H9 (cell line): ENCODE measurements at regions not wholly inside any gene's neighbourhood (a gene's known extent, or its start where the extent isn't known, plus 50 kb on each side); places are given as distances from the start of the nearest gene placed in this dataset.

Experiments used
- DNase-seq: peaks from one replicate; pipeline ENCODE4 v3.0.0-alpha.2; 2017
- H2AFZ ChIP-seq: one replicate; pipeline ENCODE4 v1.6.1; 2013; ENCODE audit warnings: mild to moderate bottlenecking, low read length, control low read depth, moderate library complexity
- H2AK5ac ChIP-seq: 2 replicates; pipeline ENCODE4 v1.6.1; 2013; ENCODE audit warnings: low read length, control low read depth, mixed read lengths; ENCODE audit not compliant: insufficient read length
- H2BK120ac ChIP-seq: one replicate; pipeline ENCODE4 v1.6.1; 2013; ENCODE audit warnings: low read depth, mild to moderate bottlenecking, low read length, control low read depth, inconsistent platforms; ENCODE audit not compliant: poor library complexity, severe bottlenecking
- H2BK12ac ChIP-seq: 2 replicates; pipeline ENCODE4 v1.6.1; 2013; ENCODE audit warnings: low read length, control low read depth, mixed read lengths, low read depth; ENCODE audit not compliant: insufficient read length
- H2BK15ac ChIP-seq: 2 replicates; pipeline ENCODE4 v1.6.1; 2013; ENCODE audit warnings: low read depth, low read length, control low read depth
- H2BK20ac ChIP-seq: one replicate; pipeline ENCODE4 v1.6.1; 2013; ENCODE audit warnings: low read depth, mild to moderate bottlenecking, low read length, control low read depth, inconsistent platforms; ENCODE audit not compliant: poor library complexity, severe bottlenecking
- H2BK5ac ChIP-seq: 2 replicates; pipeline ENCODE4 v1.6.1; 2013; ENCODE audit warnings: low read length, control low read depth, mixed read lengths; ENCODE audit not compliant: insufficient read length
- H3K14ac ChIP-seq: 2 replicates; pipeline ENCODE4 v1.6.1; 2013; ENCODE audit warnings: low read length, control low read depth; ENCODE audit not compliant: insufficient read depth
- H3K18ac ChIP-seq: 2 replicates; pipeline ENCODE4 v1.6.1; 2013; ENCODE audit warnings: low read depth, mild to moderate bottlenecking, mixed read lengths, low read length, control low read depth; ENCODE audit not compliant: insufficient read length
- H3K23ac ChIP-seq: 2 replicates; pipeline ENCODE4 v1.6.1; 2013; ENCODE audit warnings: low read length, control low read depth, mixed read lengths, low read depth; ENCODE audit not compliant: insufficient read length
- H3K23me2 ChIP-seq: 2 replicates; pipeline ENCODE4 v1.6.1; 2013; ENCODE audit warnings: low read depth, mild to moderate bottlenecking, mixed read lengths, low read length, control low read depth; ENCODE audit not compliant: insufficient read length, poor library complexity, severe bottlenecking
- H3K27ac ChIP-seq: 2 replicates; pipeline ENCODE4 v1.5.1; 2013; ENCODE audit warnings: low read length, control low read depth, mixed read lengths, low read depth; ENCODE audit not compliant: insufficient read length
- H3K27me3 ChIP-seq: 2 replicates; pipeline ENCODE4 v1.6.1; 2013; ENCODE audit warnings: low read length, control low read depth, inconsistent platforms; ENCODE audit not compliant: insufficient read depth
- H3K4ac ChIP-seq: 2 replicates; pipeline ENCODE4 v1.6.1; 2013; ENCODE audit warnings: low read depth, mild to moderate bottlenecking, control low read depth, inconsistent platforms, low read length, moderate library complexity
- H3K4me1 ChIP-seq: 2 replicates; pipeline ENCODE4 v1.6.1; 2013; ENCODE audit warnings: low read length, control low read depth, inconsistent platforms; ENCODE audit not compliant: insufficient read depth
- H3K4me2 ChIP-seq: 2 replicates; pipeline ENCODE4 v1.6.1; 2013; ENCODE audit warnings: low read length, control low read depth, mixed read lengths; ENCODE audit not compliant: insufficient read length, insufficient read depth
- H3K56ac ChIP-seq: 2 replicates; pipeline ENCODE4 v1.6.1; 2013; ENCODE audit warnings: low read depth, mild to moderate bottlenecking, mixed read lengths, low read length, control low read depth; ENCODE audit not compliant: insufficient read length
- H3K79me1 ChIP-seq: 2 replicates; pipeline ENCODE4 v1.6.1; 2013; ENCODE audit warnings: low read depth, mild to moderate bottlenecking, moderate library complexity, low read length, control low read depth, inconsistent platforms; ENCODE audit not compliant: insufficient read depth, poor library complexity, severe bottlenecking
- H3K79me2 ChIP-seq: 2 replicates; pipeline ENCODE4 v1.6.1; 2013; ENCODE audit warnings: low read length, control low read depth, inconsistent platforms; ENCODE audit not compliant: insufficient read depth
- H3K9ac ChIP-seq: 2 replicates; pipeline ENCODE4 v1.6.1; 2013; ENCODE audit warnings: low read length, control low read depth, mixed read lengths; ENCODE audit not compliant: insufficient read length; ENCODE audit errors: extremely low read depth
- H3K9me3 ChIP-seq: one replicate; pipeline ENCODE4 v1.6.1; 2013; ENCODE audit warnings: low read depth, low read length, inconsistent platforms; ENCODE audit not compliant: control insufficient read depth
- H3T11ph ChIP-seq: one replicate; pipeline ENCODE4 v1.6.1; 2013; ENCODE audit warnings: mild to moderate bottlenecking, low read length, control low read depth, inconsistent platforms
- H4K20me1 ChIP-seq: one replicate; pipeline ENCODE4 v1.6.1; 2013; ENCODE audit not compliant: control insufficient read depth, insufficient read length, insufficient read depth
- H4K5ac ChIP-seq: 2 replicates; pipeline ENCODE4 v1.6.1; 2013; ENCODE audit warnings: low read depth, mild to moderate bottlenecking, mixed read lengths, low read length, control low read depth; ENCODE audit not compliant: insufficient read length
- H4K8ac ChIP-seq: replicated peaks from 2 replicates; pipeline ENCODE4 v1.6.1; 2013; ENCODE audit warnings: low read length, control low read depth, mixed read lengths, low read depth; ENCODE audit not compliant: insufficient read length
- H4K91ac ChIP-seq: 2 replicates; pipeline ENCODE4 v1.6.1; 2013; ENCODE audit warnings: low read depth, mild to moderate bottlenecking, moderate library complexity, mixed read lengths, low read length, control low read depth; ENCODE audit not compliant: insufficient read length
- H3K27ac Mint-ChIP-seq, 3 experiments: 2 replicates in 2 of 3; 3 replicates in 1 of 3; pipeline ENCODE4 v1.8.0; 2020 to 2021; ENCODE audit warnings: mixed read lengths in 3 of 3, mild to moderate bottlenecking in 1 of 3, moderate library complexity in 1 of 3
- H3K27me3 Mint-ChIP-seq: 2 replicates; pipeline ENCODE4 v1.8.0; 2021; ENCODE audit warnings: low read depth, mild to moderate bottlenecking, moderate library complexity, mixed read lengths
- H3K36me3 Mint-ChIP-seq, 3 experiments: 2 replicates in 2 of 3; 3 replicates in 1 of 3; pipeline ENCODE4 v1.8.0; 2020 to 2021; ENCODE audit warnings: low read depth in 3 of 3, mixed read lengths in 3 of 3; ENCODE audit not compliant: insufficient read depth in 1 of 3
- H3K4me1 Mint-ChIP-seq, 2 experiments: 2 replicates each; pipeline ENCODE4 v1.8.0; 2020; ENCODE audit warnings: mixed read lengths in 2 of 2
- H3K4me3 Mint-ChIP-seq, 2 experiments: 2 replicates in 1 of 2; 3 replicates in 1 of 2; pipeline ENCODE4 v1.8.0; 2020 to 2021; ENCODE audit warnings: mild to moderate bottlenecking in 2 of 2, mixed read lengths in 2 of 2, moderate library complexity in 1 of 2
- H3K9me3 Mint-ChIP-seq, 2 experiments: 2 replicates in 1 of 2; 3 replicates in 1 of 2; pipeline ENCODE4 v1.8.0; 2020; ENCODE audit warnings: mild to moderate bottlenecking in 2 of 2, mixed read lengths in 2 of 2, moderate library complexity in 1 of 2
- CTCF ChIP-seq: fragments of 200-600 bp; sonication (generic); conservative IDR thresholded peaks from 3 replicates; pipeline ENCODE4 v1.8.0; 2021; ENCODE audit warnings: antibody characterized with exemption, mild to moderate bottlenecking
- WGBS: extraction: QIAGEN DNeasy Blood & Tissue Kit; methylation state at CpG from one replicate; pipeline ENCODE4 v1.1.7; 2013; ENCODE audit warnings: missing lambda C conversion rate, low lambda C conversion rate, mixed read lengths; ENCODE audit not compliant: insufficient read length; ENCODE audit errors: extremely low coverage; 5-methylcytosine and 5-hydroxymethylcytosine counted together

GRCh38 chr7:94274828-94275227, 119.9 kb upstream of the COL1A2 start:
- no peak overlapping the region for H3K56ac ChIP-seq
- no peak overlapping the region for H3K23ac ChIP-seq
- no peak overlapping the region for H4K91ac ChIP-seq
- H2BK15ac ChIP-seq, result no peak overlapping the region
- no peak overlapping the region for H3K27ac ChIP-seq
- no peak overlapping the region for H3K4ac ChIP-seq
- H3K27me3 ChIP-seq, result no peaks in the 10 kb centered on the region
- H3K14ac ChIP-seq, result no peak overlapping the region
- H3K23me2 ChIP-seq, result no peaks in the 10 kb centered on the region
- H2BK12ac ChIP-seq, result no peak overlapping the region
- H4K20me1 ChIP-seq, result no peaks in the 10 kb centered on the region
- no peak overlapping the region for H3T11ph ChIP-seq
- H3K18ac ChIP-seq, result no peak overlapping the region
- no peak overlapping the region for H3K4me2 ChIP-seq
- no peak overlapping the region for H2AK5ac ChIP-seq
- no peak for TF ChIP-seq CTCF
- no peak overlapping the region for H3K27ac Mint-ChIP-seq
- H3K4me1 Mint-ChIP-seq, result no peaks in the 10 kb centered on the region
- no peaks in the 10 kb centered on the region for H3K79me2 ChIP-seq
- DNase-seq, result no peak
- no peaks in the 10 kb centered on the region for H3K4me1 ChIP-seq
- no peaks in the 10 kb centered on the region for H3K9me3 Mint-ChIP-seq
- no peak overlapping the region for H2BK5ac ChIP-seq
- H2AFZ ChIP-seq, result no peak overlapping the region
- no peaks in the 10 kb centered on the region for H3K79me1 ChIP-seq
- H4K5ac ChIP-seq, result no peak overlapping the region
- no CpG with 5 or more reads among the region's 3 CpGs for WGBS
- H2BK120ac ChIP-seq, result no peak overlapping the region
- H3K9ac ChIP-seq, result no peak overlapping the region
- H3K27me3 Mint-ChIP-seq, result peaks cover 6% of the 10 kb centered on the region
- H2BK20ac ChIP-seq, result no peak overlapping the region
- no peak overlapping the region for H3K4me3 Mint-ChIP-seq
- no peaks in the 10 kb centered on the region for H3K9me3 ChIP-seq
- no peak overlapping the region for H4K8ac ChIP-seq
- no peaks in the 10 kb centered on the region for H3K36me3 Mint-ChIP-seq
